Sigmoid colon (tissue), 6 donors: ENCODE measurements at regions not wholly inside any gene's neighbourhood (a gene's known extent, or its start where the extent isn't known, plus 50 kb on each side); places are given as distances from the start of the nearest gene placed in this dataset.
"Not testable (repeated sequence)": the region's sequence is repeated elsewhere in the genome, so short reads cannot be mapped to it uniquely, and the experiment has no call there.

Experiments
- DNase-seq: peaks from one replicate; pipeline ENCODE4 v3.0.0-alpha.2; 2019
- H3K27ac ChIP-seq, 4 donors: fragments of 200-600 bp; sonication (generic); one replicate each; pipeline ENCODE4 v1.5.1; 2016 to 2019; ENCODE audit warnings: mild to moderate bottlenecking in 1 of 4
- H3K27me3 ChIP-seq, 3 donors: fragments of 200-600 bp; sonication (generic); one replicate each; pipeline ENCODE4 v1.5.1; 2019; ENCODE audit warnings: mild to moderate bottlenecking in 1 of 3
- H3K36me3 ChIP-seq, 4 donors: fragments of 200-600 bp; sonication (generic); one replicate each; pipeline ENCODE4 v1.5.1; 2016 to 2019
- H3K4me1 ChIP-seq, 4 donors: fragments of 200-600 bp; sonication (generic); one replicate each; pipeline ENCODE4 v1.5.1; 2017 to 2019
- H3K4me3 ChIP-seq, 4 donors: fragments of 200-600 bp; sonication (generic); one replicate each; pipeline ENCODE4 v1.5.1; 2017 to 2019; ENCODE audit warnings: mild to moderate bottlenecking in 2 of 4, moderate library complexity in 1 of 4
- H3K9me3 ChIP-seq, 4 donors: fragments of 200-600 bp in 3 of 4; sonication (generic) in 3 of 4; one replicate each; pipeline versions ENCODE4 v1.5.1 to v1.6.1; 2013 to 2019
- EP300 ChIP-seq, 4 donors: sonication (generic); formaldehyde crosslinking; IDR thresholded peaks; one replicate each; pipeline ENCODE4 v1.6.1; 2017; ENCODE audit warnings: antibody characterized with exemption in 4 of 4
- POLR2A ChIP-seq, 2 donors: fragments of 450-650 bp; IDR thresholded peaks; one replicate each; pipeline ENCODE4 v1.6.1; 2016; ENCODE audit warnings: antibody characterized with exemption in 2 of 2, mild to moderate bottlenecking in 2 of 2, moderate library complexity in 2 of 2
- POLR2AphosphoS5 ChIP-seq, 4 donors: sonication (generic); formaldehyde crosslinking; IDR thresholded peaks; one replicate each; pipeline ENCODE4 v1.6.1; 2017; ENCODE audit warnings: antibody characterized with exemption in 4 of 4
- WGBS, 2 donors: extraction: QIAGEN DNeasy Blood & Tissue Kit; methylation state at CpG; one replicate each; pipeline ENCODE4 v1.1.7; 2013; 5-methylcytosine and 5-hydroxymethylcytosine counted together
- intact Hi-C: fragments of 100-400 bp; cut with DNase I; formaldehyde crosslinking; loops from one replicate; pipeline ENCODE4 v1.15.1; 2023
- TF ChIP-seq, protein P1 (sequence below), 4 experiments: fragments of 450-650 bp in 3 of 4; fragments of 200-600 bp in 1 of 4; IDR thresholded peaks; one replicate each; pipeline ENCODE4 v1.5.1; 2016 to 2019; ENCODE audit warnings: antibody characterized with exemption in 4 of 4, mild to moderate bottlenecking in 3 of 4, moderate library complexity in 2 of 4
- donor health status: healthy with polysubstance abuse.
- donor health status: healthy.

DNA sequence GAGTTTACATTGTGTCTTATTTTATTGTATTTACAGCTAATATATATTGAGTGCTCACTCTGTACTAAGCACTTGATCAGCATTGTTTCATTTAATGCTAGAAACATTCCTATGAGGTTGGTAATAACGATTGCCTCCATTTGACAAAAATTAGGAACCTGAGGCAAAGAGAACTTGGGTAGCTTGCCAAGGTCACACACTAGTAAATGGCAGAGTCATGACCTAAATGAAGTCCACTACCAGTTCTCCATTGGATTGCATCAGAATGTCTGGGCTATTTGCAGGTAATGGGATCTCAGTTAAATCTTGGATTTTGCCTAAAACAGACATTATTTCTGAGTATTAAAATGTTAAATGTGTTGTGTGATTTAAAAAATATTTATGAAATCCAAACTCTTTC is 65.8 kb upstream of the CRIM1 start:
- DNase-seq: no peak
- intact Hi-C loops: no loop called here
- no peaks in the 10 kb centered on the region for H3K27me3 ChIP-seq
- H3K36me3 ChIP-seq: no peaks in the 10 kb centered on the region
- TF ChIP-seq, protein P1, sequence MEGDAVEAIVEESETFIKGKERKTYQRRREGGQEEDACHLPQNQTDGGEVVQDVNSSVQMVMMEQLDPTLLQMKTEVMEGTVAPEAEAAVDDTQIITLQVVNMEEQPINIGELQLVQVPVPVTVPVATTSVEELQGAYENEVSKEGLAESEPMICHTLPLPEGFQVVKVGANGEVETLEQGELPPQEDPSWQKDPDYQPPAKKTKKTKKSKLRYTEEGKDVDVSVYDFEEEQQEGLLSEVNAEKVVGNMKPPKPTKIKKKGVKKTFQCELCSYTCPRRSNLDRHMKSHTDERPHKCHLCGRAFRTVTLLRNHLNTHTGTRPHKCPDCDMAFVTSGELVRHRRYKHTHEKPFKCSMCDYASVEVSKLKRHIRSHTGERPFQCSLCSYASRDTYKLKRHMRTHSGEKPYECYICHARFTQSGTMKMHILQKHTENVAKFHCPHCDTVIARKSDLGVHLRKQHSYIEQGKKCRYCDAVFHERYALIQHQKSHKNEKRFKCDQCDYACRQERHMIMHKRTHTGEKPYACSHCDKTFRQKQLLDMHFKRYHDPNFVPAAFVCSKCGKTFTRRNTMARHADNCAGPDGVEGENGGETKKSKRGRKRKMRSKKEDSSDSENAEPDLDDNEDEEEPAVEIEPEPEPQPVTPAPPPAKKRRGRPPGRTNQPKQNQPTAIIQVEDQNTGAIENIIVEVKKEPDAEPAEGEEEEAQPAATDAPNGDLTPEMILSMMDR (IDR thresholded peaks at IDR 0.05): no peak
- TF ChIP-seq EP300 (IDR thresholded peaks at IDR 0.05) (no peak), POLR2AphosphoS5 (IDR thresholded peaks at IDR 0.05) (no peak), POLR2A (IDR thresholded peaks at IDR 0.05) (no peak)
- no peak overlapping the region for H3K4me3 ChIP-seq
- no peak overlapping the region for H3K27ac ChIP-seq
- no peaks in the 10 kb centered on the region for H3K4me1 ChIP-seq
- H3K9me3 ChIP-seq: peaks cover 0 to 2% (median 0%) of the 10 kb centered on the region in 4 donors
- 82 to 85% methylated on average over 1 of the region's 1 CpG for WGBS, 2 donors

DNA sequence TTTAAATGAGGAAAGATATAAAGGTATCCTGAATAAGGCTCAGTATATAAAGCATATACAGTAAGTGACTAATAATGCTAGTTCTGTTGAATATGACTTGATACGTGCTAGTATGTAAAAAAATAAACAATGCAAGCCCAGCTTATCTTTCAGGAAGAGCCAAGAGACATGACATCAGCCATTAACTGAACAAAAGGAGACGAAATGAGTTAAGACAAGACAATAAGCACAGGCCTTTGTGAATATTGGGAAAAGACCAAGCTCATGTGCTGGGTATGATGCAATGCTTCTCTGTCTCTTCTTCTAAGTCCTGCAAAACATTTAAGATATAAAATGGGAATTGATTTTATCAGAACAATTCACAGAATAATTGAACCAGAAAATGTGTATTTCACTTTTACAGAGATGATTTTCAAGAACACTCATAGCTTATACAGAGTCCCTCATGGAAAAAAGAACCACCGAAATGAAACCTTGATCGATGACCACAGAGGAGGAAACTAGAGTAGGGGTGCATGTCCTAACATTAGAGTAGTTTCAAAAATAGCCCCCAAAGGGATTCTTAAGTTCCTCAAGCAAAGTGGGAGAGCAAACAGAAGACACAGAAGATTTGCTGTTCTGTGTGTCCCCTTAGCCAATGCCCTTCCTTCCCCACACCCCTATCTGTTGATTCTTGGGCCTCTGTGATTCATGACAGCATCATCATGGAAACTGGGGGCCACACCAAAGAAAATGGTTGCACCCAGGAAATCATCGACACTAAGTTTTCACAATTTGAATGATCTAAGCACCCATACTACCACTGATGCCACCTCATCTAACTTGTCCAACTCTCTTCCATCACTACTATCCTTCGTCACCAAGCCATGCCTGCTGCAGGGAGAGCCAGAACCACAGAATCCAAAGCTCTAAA is 68.0 kb upstream of the CRIM1 start:
- Histone ChIP-seq H3K27ac (no peak overlapping the region), H3K9me3 (no peaks in the 10 kb centered on the region), H3K4me3 (no peak overlapping the region), H3K27me3 (no peaks in the 10 kb centered on the region), H3K36me3 (no peaks in the 10 kb centered on the region), H3K4me1 (no peaks in the 10 kb centered on the region)
- no peak for TF ChIP-seq POLR2A (IDR thresholded peaks at IDR 0.05)
- TF ChIP-seq, protein P1 (IDR thresholded peaks at IDR 0.05): no peak
- TF ChIP-seq POLR2AphosphoS5 (IDR thresholded peaks at IDR 0.05): no peak
- TF ChIP-seq EP300 (IDR thresholded peaks at IDR 0.05): no peak
- DNase-seq: no peak
- WGBS, 2 donors: 74 to 79% methylated on average over 6 of the region's 6 CpGs
- intact Hi-C loops: no loop called here

DNA sequence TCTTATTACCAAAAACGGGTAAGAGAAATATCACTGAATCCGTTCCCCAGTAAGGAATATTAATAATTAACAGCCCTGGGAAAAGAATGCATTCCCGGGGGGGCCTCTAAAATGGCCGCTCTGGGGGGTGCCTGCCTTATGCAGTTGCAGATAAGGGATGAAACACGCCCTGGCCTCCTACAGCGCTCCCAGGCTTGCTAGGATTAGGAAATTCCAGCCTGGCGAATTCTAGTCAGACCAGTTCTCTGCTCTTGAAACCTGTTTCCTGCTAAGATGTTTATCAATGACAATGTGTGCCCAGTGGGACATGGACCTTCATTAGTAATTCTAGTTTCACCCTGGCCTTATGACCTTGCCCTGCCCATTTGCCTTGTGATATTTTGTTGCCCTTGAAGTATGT is 76.1 kb upstream of the CRIM1 start:
- DNase-seq, H3K27me3 ChIP-seq, H3K9me3 ChIP-seq, H3K4me1 ChIP-seq, H3K27ac ChIP-seq, intact Hi-C loops, H3K36me3 ChIP-seq, H3K4me3 ChIP-seq: not testable (repeated sequence)
- 71 to 84% methylated on average over 7 of the region's 7 CpGs for WGBS, 2 donors

DNA sequence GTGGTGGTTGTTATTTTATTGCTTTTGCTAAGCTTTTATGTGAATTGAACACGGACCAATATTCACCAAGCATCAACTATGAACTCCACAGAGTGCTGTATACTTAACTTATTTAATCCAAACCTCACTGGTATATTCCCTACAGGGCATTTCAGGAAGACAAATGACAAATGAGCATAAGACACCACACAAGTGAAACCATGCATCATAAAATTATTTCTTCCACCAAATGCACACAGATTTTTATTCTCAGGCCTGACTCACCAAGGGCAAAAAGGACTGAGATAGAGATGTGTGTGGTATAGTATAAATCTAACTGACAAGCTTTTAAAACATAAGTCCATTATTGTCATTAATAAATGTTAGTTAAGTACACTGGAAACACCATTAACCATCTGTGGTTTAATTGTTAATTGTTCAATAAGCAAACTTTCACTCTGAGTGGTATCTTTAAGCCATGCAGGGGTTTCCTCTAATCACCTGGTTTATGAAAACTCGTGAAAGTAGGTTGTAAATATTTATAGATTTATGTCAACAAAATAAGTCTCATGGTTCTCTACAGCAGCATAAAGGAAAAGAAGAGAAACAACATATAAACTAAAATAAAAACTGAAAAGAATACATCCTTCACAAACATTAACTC is 77.6 kb upstream of the CRIM1 start:
- intact Hi-C loops: no loop called here
- Histone ChIP-seq H3K9me3 (peaks cover 0 to 5% (median 0%) of the 10 kb centered on the region in 4 donors), H3K36me3 (no peaks in the 10 kb centered on the region), H3K4me1 (no peaks in the 10 kb centered on the region), H3K4me3 (no peak overlapping the region), H3K27me3 (no peaks in the 10 kb centered on the region), H3K27ac (no peak overlapping the region)
- no peak for TF ChIP-seq POLR2A (IDR thresholded peaks at IDR 0.05)
- TF ChIP-seq EP300 (IDR thresholded peaks at IDR 0.05): no peak
- TF ChIP-seq, protein P1 (IDR thresholded peaks at IDR 0.05): no peak
- TF ChIP-seq POLR2AphosphoS5 (IDR thresholded peaks at IDR 0.05): no peak
- 27 to 55% methylated on average over 2 of the region's 2 CpGs for WGBS, 2 donors
- DNase-seq: no peak

DNA sequence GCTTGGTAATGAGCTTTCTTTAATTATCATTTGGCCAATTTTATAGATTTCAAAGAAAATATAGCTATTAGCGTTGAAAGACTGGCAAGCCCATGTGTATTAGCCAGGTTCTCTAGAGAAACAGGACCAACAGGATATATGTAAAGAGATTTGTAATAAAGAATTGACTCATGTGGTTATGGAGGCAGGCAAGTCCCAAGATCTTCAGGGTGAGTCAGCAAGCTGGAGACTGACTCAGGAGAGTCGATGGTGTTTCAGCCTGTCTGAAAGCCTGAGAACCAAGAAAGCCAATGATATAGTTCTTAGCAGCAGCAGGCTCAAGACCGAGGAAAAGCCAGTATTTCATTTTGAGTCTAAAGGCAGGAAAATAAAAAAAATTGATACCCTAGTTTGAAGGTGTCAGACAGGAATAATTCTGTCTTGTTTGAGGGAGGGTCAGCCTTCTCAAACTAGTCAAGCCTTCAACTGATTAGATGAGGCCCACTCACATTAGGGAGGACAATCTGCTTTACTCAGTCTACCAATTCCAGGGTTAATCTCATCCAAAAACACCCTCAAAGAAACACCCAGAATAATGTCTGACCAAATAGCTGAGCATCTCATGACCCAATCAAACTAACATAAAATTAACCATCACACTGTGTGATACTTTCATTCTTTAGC is 78.3 kb upstream of the CRIM1 start:
- Histone ChIP-seq H3K36me3 (no peaks in the 10 kb centered on the region), H3K4me1 (no peaks in the 10 kb centered on the region), H3K27ac (no peak overlapping the region), H3K4me3 (no peak overlapping the region), H3K27me3 (no peaks in the 10 kb centered on the region), H3K9me3 (peaks cover 0 to 5% (median 0%) of the 10 kb centered on the region in 4 donors)
- TF ChIP-seq, protein P1 (IDR thresholded peaks at IDR 0.05): no peak
- TF ChIP-seq POLR2AphosphoS5 (IDR thresholded peaks at IDR 0.05) (no peak), EP300 (IDR thresholded peaks at IDR 0.05) (no peak), POLR2A (IDR thresholded peaks at IDR 0.05) (no peak)
- no peak for DNase-seq
- 72 to 80% methylated on average over 3 of the region's 3 CpGs for WGBS, 2 donors
- intact Hi-C loops: no loop called here
